ENCODE measurements at regions not wholly inside any gene's neighbourhood (a gene's known extent, or its start where the extent isn't known, plus 50 kb on each side); places are given as distances from the start of the nearest gene placed in this dataset.

DNA sequence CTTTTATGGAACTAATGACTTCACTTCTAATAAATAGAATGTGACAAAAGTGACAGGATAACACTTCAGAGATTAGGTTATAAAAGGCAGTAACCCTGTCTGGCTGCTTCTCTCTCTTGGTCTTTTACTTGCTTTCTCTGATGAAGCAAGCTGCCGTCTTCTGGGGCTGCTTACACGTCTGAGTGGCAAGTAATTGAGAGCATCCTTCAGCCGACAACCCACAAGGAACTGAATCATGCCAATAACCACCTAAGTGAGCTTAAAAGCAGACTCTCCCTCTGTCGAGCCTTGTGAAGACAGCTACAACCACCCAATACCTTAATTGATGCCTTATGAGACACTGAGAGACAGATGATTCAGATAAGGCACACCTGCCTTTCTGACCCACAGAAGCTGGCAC, 1091.2 kb downstream of the SLITRK1 start:
- no peaks in the 10 kb centered on the region for H3K36me3 ChIP-seq (ENCODE audit: control insufficient read depth, insufficient read depth, low read length)
- ATAC-seq (ENCODE audit: low read depth) (no peak), DNase-seq (no peak)
- H2BK20ac ChIP-seq (ENCODE audit: low read depth, low read length): no peak overlapping the region
- no peak overlapping the region for H3K23ac ChIP-seq (ENCODE audit: low read depth, low read length)
- H2AK9ac ChIP-seq (replicated peaks; ENCODE audit: low read depth, low read length, poor library complexity): no peak overlapping the region
- no peak overlapping the region for H4K8ac ChIP-seq (ENCODE audit: low read depth in 2 of 2, low read length in 2 of 2)
- no peaks in the 10 kb centered on the region for H3K9me3 ChIP-seq (ENCODE audit: control insufficient read depth, insufficient read depth, low read length)
- H3K4me2 ChIP-seq (ENCODE audit: low read depth, low read length): no peak overlapping the region
- no peak overlapping the region for H3K4me3 ChIP-seq (ENCODE audit: insufficient read depth, low read depth, low read length)
- H3K79me1 ChIP-seq (ENCODE audit: low read depth in 1 of 2, low read length in 2 of 2): no peaks in the 10 kb centered on the region
- no peak overlapping the region for H2BK120ac ChIP-seq (ENCODE audit: low read depth, low read length)
- dilution Hi-C loops (cut with HindIII; ENCODE audit: low sequenced_read_pairs, unreplicated experiment): no loop called here
- no peak overlapping the region for H3K18ac ChIP-seq (ENCODE audit: low read depth, low read length)
- H2AK5ac ChIP-seq (ENCODE audit: low read depth, low read length): no peak overlapping the region
- no peak overlapping the region for H2BK5ac ChIP-seq (ENCODE audit: low read depth, low read length, poor library complexity, severe bottlenecking)
- H2AFZ ChIP-seq (replicated peaks; ENCODE audit: low read length, poor library complexity): no peak overlapping the region
- ChIA-PET POLR2A (ENCODE audit: unreplicated experiment) (no interaction called here), CTCF (no interaction called here)
- H3K9me1 ChIP-seq (ENCODE audit: insufficient read depth, low read length): no peaks in the 10 kb centered on the region
- TF ChIP-seq CHD1 (IDR thresholded peaks at IDR 0.05; ENCODE audit: low read depth, low read length): no peak
- no peak for TF ChIP-seq RAD21 (IDR thresholded peaks at IDR 0.05; ENCODE audit: low read length)
- TF ChIP-seq, protein P1, sequence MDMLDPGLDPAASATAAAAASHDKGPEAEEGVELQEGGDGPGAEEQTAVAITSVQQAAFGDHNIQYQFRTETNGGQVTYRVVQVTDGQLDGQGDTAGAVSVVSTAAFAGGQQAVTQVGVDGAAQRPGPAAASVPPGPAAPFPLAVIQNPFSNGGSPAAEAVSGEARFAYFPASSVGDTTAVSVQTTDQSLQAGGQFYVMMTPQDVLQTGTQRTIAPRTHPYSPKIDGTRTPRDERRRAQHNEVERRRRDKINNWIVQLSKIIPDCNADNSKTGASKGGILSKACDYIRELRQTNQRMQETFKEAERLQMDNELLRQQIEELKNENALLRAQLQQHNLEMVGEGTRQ (IDR thresholded peaks at IDR 0.05; ENCODE audit: low read depth, low read length): no peak
- TF ChIP-seq RFX5 (IDR thresholded peaks at IDR 0.05; ENCODE audit: low read depth, low read length): no peak
- no peak for TF ChIP-seq CEBPB (IDR thresholded peaks at IDR 0.05; ENCODE audit: low read depth, low read length)
- no peak for TF ChIP-seq MXI1 (IDR thresholded peaks at IDR 0.05; ENCODE audit: borderline replicate concordance, low read depth, low read length)
- TF ChIP-seq NFE2L2 (IDR thresholded peaks at IDR 0.05; ENCODE audit: low read depth, low read length): no peak
- no peak for TF ChIP-seq SMC3 (IDR thresholded peaks at IDR 0.05; ENCODE audit: low read depth, low read length)
- TF ChIP-seq, protein P2, sequence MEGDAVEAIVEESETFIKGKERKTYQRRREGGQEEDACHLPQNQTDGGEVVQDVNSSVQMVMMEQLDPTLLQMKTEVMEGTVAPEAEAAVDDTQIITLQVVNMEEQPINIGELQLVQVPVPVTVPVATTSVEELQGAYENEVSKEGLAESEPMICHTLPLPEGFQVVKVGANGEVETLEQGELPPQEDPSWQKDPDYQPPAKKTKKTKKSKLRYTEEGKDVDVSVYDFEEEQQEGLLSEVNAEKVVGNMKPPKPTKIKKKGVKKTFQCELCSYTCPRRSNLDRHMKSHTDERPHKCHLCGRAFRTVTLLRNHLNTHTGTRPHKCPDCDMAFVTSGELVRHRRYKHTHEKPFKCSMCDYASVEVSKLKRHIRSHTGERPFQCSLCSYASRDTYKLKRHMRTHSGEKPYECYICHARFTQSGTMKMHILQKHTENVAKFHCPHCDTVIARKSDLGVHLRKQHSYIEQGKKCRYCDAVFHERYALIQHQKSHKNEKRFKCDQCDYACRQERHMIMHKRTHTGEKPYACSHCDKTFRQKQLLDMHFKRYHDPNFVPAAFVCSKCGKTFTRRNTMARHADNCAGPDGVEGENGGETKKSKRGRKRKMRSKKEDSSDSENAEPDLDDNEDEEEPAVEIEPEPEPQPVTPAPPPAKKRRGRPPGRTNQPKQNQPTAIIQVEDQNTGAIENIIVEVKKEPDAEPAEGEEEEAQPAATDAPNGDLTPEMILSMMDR (conservative IDR thresholded peaks at IDR 0.05; ENCODE audit: low read depth, low read length): no peak
- no peak for TF ChIP-seq POLR2A (IDR thresholded peaks at IDR 0.05; ENCODE audit: low read depth, low read length)
- no peak for TF ChIP-seq MAFK (IDR thresholded peaks at IDR 0.05; ENCODE audit: low read depth, low read length)
- TF ChIP-seq RCOR1 (IDR thresholded peaks at IDR 0.05; ENCODE audit: insufficient replicate concordance, low read length): no peak
- TF ChIP-seq MAZ (IDR thresholded peaks at IDR 0.05; ENCODE audit: borderline replicate concordance, low read depth, low read length): no peak
- TF ChIP-seq, protein P3, sequence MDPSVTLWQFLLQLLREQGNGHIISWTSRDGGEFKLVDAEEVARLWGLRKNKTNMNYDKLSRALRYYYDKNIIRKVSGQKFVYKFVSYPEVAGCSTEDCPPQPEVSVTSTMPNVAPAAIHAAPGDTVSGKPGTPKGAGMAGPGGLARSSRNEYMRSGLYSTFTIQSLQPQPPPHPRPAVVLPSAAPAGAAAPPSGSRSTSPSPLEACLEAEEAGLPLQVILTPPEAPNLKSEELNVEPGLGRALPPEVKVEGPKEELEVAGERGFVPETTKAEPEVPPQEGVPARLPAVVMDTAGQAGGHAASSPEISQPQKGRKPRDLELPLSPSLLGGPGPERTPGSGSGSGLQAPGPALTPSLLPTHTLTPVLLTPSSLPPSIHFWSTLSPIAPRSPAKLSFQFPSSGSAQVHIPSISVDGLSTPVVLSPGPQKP (IDR thresholded peaks at IDR 0.05; ENCODE audit: borderline replicate concordance, low read depth, low read length): no peak
- no peak for TF ChIP-seq FOS (IDR thresholded peaks at IDR 0.05; ENCODE audit: low read depth, low read length)
- no peak for TF ChIP-seq BHLHE40 (IDR thresholded peaks at IDR 0.05; ENCODE audit: low read depth, low read length)
- H4K91ac ChIP-seq (ENCODE audit: insufficient read depth, low read depth, low read length): no peak overlapping the region
- no peaks in the 10 kb centered on the region for H3K27me3 ChIP-seq (ENCODE audit: control insufficient read depth, insufficient read depth, low read length)
- H4K20me1 ChIP-seq (ENCODE audit: insufficient read depth, low read length): no peaks in the 10 kb centered on the region
- in situ Hi-C loops (cut with MboI; ENCODE audit: low sequenced_read_pairs): no loop called here
- no peak overlapping the region for H3K14ac ChIP-seq (replicated peaks; ENCODE audit: low read depth, low read length)
- BruUV-seq (replicated peaks): no TSS peak
- no peak overlapping the region for H4K5ac ChIP-seq (ENCODE audit: low read depth, low read length)
- H3K9ac ChIP-seq (ENCODE audit: low read depth, low read length): no peak overlapping the region
- WGBS, 2 experiments (ENCODE audit: extremely low coverage in 2 of 2, insufficient read length in 1 of 2): no CpG with 5 or more reads among the region's 4 CpGs
- no peak overlapping the region for H3K27ac ChIP-seq (ENCODE audit: insufficient read depth, low read length)
- H2BK15ac ChIP-seq (ENCODE audit: low read depth, low read length): no peak overlapping the region
- H3K56ac ChIP-seq (ENCODE audit: extremely low read depth, insufficient read depth, low read length): no peak overlapping the region
- H3K4me1 ChIP-seq (ENCODE audit: control insufficient read depth, insufficient read depth, low read length): no peaks in the 10 kb centered on the region
- intact Hi-C loops (cut with micrococcal nuclease): no loop called here
- H3K4ac ChIP-seq (ENCODE audit: low read depth, low read length): no peak overlapping the region

All from IMR-90 (cell line).